Epithelial cell of esophagus (primary cell): ENCODE measurements at regions not wholly inside any gene's neighbourhood (a gene's known extent, or its start where the extent isn't known, plus 50 kb on each side); places are given as distances from the start of the nearest gene placed in this dataset.

Experiments
- DNase-seq: peaks from one replicate; pipeline ENCODE4 v3.0.0; 2010; ENCODE audit warnings: low read depth
- H3K4me3 ChIP-seq: 2 replicates; pipeline ENCODE4 v1.5.1; 2011; ENCODE audit warnings: mild to moderate bottlenecking, low read length, control low read depth
- CTCF ChIP-seq: IDR thresholded peaks from 2 replicates; pipeline ENCODE4 v1.5.1; 2011; ENCODE audit warnings: low read depth, mild to moderate bottlenecking, low read length, control low read depth, inconsistent platforms; ENCODE audit not compliant: insufficient read depth; ENCODE audit errors: missing control alignments

DNA sequence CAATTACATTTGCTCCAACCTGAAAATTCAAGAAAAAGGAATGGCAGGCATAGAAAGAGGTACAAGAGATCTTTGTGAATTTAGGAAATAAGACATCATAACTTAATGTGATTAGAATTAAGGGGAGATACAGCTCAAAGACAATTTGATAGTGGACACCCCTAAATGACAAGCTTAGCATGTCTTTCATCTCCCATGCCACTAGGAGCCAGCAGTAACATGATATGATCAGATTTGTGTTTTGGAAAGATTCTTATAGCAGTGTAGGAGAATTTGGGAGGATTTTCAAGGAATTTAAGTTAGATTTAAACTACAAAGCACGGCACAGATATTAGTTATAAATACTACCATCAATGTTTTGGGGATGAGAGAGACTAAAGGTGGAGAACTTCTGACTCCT lies 340.8 kb downstream of the RDH14 start:
- peak; percentile 41 for TF ChIP-seq CTCF
- DNase-seq: peak; percentile 10
- no peak overlapping the region for H3K4me3 ChIP-seq

DNA sequence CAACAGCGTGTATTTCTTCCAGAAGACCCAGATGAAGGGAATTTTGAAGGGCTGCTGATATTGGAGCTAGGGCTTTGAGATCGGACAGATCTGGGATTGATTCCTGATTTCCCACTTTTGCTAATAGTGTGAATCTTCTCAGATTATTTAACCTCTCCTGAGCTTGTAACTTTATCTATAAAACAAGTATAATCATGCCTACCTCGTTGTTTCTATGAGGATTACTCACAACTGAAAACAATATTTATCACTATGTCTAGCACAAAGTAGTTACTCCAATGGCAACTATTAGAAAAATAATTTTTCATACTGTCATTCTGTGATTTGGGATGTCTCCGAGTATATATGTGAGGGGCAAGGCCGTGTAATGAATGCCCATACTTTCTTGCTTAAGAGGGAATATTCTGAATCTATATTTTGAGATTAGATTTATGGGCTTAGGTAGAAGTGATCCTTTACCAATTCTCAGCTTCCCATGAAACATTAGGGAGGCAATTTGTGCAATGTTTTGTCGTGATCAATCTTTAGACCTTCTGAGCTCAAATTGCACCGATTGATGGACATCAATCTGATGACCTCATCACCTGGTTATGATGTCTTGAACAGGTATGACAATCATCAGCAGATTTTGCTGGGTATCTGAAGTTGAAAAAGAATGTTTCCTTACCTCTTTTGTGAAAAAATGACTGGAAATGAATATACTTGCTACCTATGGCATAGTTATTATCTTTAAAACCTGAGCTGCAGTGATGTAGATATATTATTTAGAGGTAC lies 339.9 kb downstream of the KCNS3 start:
- peak; percentile 35 for DNase-seq
- H3K4me3 ChIP-seq: no peak overlapping the region
- TF ChIP-seq CTCF: no peak

DNA sequence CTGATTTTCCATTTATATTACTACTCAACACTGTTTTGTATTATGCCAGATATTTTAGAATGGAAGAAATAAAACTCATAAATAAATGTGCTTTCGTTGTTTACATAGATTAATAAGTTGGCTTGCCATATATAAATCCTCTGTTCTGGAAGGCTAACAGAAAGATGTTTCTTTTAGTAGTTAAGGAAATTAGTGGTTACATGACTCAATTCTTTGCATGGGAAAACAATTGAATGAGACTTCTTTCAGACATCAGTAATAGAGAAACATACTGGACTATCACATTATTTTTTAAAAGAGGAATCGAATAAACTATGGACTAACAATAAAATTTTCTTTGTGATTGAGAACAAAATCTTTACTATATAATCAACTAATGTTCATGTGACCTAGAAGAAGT lies 336.5 kb downstream of the KCNS3 start:
- DNase-seq: peak; percentile 43
- no peak overlapping the region for H3K4me3 ChIP-seq
- no peak for TF ChIP-seq CTCF

DNA sequence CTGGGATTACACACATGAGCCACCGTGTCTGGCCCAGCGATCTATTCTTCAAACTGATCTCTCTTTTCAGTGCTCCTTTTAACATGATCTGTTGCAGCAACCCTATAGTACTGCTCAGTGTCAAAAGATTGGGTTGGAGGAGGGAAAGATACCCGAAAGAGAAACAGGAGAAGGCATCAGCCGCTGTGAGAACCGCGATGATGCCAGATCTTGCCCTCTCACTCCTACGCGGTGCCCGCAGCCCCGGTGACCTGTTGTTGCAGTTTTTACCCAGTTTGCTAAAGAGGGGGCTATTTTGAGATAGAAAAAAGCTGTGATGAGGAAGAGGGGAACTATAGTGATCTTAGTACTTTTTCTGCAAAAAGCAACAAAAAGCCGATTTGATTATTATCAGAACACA lies 335.5 kb downstream of the KCNS3 start:
- DNase-seq: no peak
- no peak for TF ChIP-seq CTCF

GRCh38 chr2:18209934-18210639 lies 331.6 kb downstream of the KCNS3 start:
- DNase-seq: peak; percentile 95
- no peak for TF ChIP-seq CTCF
- no peak overlapping the region for H3K4me3 ChIP-seq

More for the DNA sequence above, 335.5 kb downstream of the KCNS3 start:
- no peak overlapping the region for H3K4me3 ChIP-seq

DNA sequence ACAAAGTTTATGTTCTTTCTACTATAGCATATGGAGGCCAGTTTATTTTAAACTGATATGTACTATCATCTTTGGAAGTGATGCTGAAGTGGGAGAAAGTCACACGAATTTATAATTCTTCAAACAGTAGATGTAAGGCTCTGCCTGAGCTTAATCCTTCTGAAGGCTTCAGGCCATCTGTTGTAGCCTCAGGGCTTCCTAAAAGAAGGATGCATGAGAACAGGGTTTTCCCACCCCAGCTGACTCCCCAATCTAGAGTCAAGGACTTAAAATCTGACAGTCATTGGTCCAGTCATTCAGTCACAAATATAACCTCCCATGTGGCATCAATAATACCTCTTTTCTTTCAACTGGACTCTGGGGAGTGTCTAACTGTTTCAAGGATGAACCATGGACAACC lies 330.5 kb downstream of the KCNS3 start:
- no peak for DNase-seq
- no peak for TF ChIP-seq CTCF
- no peak overlapping the region for H3K4me3 ChIP-seq

DNA sequence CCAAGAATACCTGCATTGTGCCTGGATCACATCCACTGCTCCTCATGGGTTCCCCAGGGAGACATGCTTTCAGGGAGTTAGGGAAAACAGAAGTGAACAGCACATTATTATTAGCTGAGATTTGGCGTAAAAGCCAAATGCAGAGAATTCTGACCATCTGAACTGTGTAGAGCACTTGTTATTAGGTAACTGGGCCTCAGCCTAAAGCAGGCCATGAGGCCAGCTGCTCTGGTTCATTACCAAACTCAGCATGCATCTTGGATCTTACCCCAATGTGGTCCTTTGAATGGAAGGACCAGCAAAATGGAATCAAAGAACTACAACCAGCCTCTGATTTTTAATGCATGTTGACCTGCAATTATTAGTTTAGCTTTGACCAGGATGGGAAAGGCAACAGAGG lies 322.3 kb downstream of the KCNS3 start:
- no peak for DNase-seq
- TF ChIP-seq CTCF: no peak
- no peak overlapping the region for H3K4me3 ChIP-seq
